Nucleus accumbens (tissue), 56 donors: ENCODE measurements at regions not wholly inside any gene's neighbourhood (a gene's known extent, or its start where the extent isn't known, plus 50 kb on each side); places are given as distances from the start of the nearest gene placed in this dataset.
A peak's percentile ranks its signal among the peaks of the same experiment; 100 is the strongest.

ENCODE experiments used
- DNase-seq, 56 donors: peaks; one replicate each; lab custom pipeline; 2025; lab: John Stamatoyannopoulos, UW

GRCh38 chr9:110105107-110105506 lies 102.9 kb downstream of the C9orf152 start:
- DNase-seq = no peak

GRCh38 chr9:110106661-110107060 lies 101.3 kb downstream of the C9orf152 start:
- DNase-seq = no peak

- DNase-seq = no peak
These were observed 98.4 kb downstream of the C9orf152 start for GRCh38 chr9:110109333-110110092.

- no peak for DNase-seq
These were observed 97.8 kb downstream of the C9orf152 start for GRCh38 chr9:110110154-110110553.

- DNase-seq = no peak
These were observed 96.1 kb downstream of the C9orf152 start for GRCh38 chr9:110111868-110112267.

GRCh38 chr9:110112792-110113191 lies 95.2 kb downstream of the C9orf152 start:
- DNase-seq = no peak

GRCh38 chr9:110114086-110114858 lies 93.7 kb downstream of the C9orf152 start:
- DNase-seq = no peak

- DNase-seq = no peak
These were observed 93.1 kb downstream of the C9orf152 start for GRCh38 chr9:110114859-110115201.

GRCh38 chr9:110115341-110115820 lies 92.6 kb downstream of the C9orf152 start:
- peak in 14 of 56 donors; percentile 3 to 32 (median 17) for DNase-seq

GRCh38 chr9:110115826-110116542 lies 92.0 kb downstream of the C9orf152 start:
- no peak for DNase-seq

GRCh38 chr9:110116543-110116885 lies 91.4 kb downstream of the C9orf152 start:
- no peak for DNase-seq

GRCh38 chr9:110121170-110121569 lies 86.8 kb downstream of the C9orf152 start:
- DNase-seq = no peak

GRCh38 chr9:110123341-110124095 lies 84.4 kb downstream of the C9orf152 start:
- DNase-seq = no peak

GRCh38 chr9:110124439-110124838 lies 83.5 kb downstream of the C9orf152 start:
- DNase-seq = no peak

GRCh38 chr9:110125207-110125751 lies 82.7 kb downstream of the C9orf152 start:
- DNase-seq = peak in 19 of 56 donors; percentile 4 to 54 (median 23)

GRCh38 chr9:110125763-110126351 lies 82.1 kb downstream of the C9orf152 start:
- DNase-seq = no peak

- DNase-seq = no peak
These were observed 81.4 kb downstream of the C9orf152 start for GRCh38 chr9:110126499-110126941.

- DNase-seq = no peak
These were observed 80.7 kb downstream of the C9orf152 start for GRCh38 chr9:110126986-110127864.
